HCEC 1CT (cell line): ENCODE measurements at regions not wholly inside any gene's neighbourhood (a gene's known extent, or its start where the extent isn't known, plus 50 kb on each side); places are given as distances from the start of the nearest gene placed in this dataset.
"Not testable (repeated sequence)": the region's sequence is repeated elsewhere in the genome, so short reads cannot be mapped to it uniquely, and the experiment has no call there.

Experiments used
- DNase-seq: peaks from one replicate; pipeline ENCODE4 v3.0.0-alpha.2; 2017

DNA sequence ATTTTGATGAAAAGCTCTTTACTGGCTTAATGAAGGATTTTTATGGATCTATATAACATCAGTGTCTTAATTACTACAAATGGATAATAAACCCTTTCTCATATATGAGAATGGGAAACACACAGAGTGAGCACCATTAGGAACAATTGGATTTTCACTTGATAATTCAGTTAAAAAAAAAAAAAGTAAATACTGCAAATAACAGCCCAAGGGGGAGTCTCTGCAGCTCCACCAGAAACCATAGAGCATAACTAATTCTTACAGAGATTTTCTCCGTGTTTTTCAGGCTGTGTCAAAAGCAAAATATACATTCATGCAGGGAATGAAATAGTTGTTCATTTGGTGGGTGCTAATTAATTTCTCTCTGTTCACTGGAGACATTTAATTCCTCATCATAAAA, 125.3 kb downstream of the EBLN2 start:
- DNase-seq: no peak

DNA sequence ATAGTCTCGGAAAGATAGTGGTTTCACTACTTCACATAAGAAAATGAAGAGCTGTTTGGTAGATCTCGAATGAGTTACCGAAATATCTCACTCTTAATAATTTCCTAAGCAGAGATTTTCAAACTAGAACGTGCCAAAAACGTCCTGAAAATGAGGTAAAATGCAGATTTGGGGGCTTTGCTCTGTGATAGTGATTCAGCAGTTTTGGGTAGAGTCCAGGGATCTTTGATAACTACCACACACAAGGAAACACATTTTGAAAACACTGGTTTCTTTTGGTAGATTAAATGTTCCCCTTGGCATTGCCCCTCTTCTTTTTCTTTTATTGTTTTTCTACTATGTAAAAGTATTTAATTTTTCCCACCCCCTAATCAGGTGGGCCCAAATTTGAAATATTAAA, 125.9 kb downstream of the EBLN2 start:
- DNase-seq: no peak

DNA sequence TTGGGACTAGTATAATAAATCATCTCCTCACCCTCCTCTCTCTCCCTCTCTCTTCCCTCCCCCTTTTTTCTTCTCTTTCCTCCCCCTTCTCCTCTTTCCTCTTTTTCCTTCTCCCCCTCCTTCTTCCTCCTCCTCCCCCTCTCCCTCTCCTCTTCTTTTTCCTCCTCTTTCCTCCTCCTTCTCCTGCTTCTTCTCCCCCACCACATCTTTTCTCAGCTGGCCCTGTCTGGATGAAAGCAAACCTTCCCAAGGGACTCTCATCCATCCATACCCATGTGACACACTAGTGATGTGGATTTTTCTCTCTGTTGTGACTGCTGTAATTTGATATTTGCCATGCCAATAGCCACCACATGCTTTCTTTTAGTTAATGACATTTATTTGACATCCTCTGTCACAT, 127.2 kb downstream of the EBLN2 start:
- DNase-seq: no peak

DNA sequence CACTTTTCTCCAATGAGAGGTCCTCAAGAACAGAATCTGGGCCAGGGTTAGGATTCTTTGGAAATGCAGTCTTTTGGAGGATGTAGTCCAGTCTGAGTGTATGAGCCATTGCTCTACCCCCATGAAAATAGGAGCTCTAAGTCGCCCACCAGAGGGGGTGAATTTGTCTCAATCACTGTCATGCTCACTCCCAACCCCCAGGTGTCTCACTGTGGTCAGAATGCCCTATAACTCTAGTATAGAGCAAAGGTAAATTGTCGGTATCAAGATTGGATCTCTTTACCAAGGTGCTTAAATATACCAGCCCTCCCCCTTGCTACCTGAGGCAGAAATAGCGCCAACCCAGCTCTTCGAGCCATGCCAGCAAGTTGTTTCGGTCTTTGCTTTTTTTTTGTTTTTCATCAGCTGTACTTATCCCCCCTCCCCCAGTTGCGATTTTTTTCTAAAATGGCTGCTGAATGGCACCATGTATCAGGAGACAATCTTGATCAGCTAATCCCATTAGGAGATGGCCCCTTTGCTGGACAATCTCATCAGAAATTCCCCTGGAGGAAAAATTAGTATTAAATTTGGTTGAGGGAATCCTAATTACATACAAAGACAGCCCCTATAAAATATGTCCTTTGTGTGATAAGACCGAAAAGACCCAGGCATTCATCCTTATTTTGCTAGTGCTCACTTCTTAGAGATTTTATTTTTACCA, 130.7 kb downstream of the EBLN2 start:
- DNase-seq: no peak

DNA sequence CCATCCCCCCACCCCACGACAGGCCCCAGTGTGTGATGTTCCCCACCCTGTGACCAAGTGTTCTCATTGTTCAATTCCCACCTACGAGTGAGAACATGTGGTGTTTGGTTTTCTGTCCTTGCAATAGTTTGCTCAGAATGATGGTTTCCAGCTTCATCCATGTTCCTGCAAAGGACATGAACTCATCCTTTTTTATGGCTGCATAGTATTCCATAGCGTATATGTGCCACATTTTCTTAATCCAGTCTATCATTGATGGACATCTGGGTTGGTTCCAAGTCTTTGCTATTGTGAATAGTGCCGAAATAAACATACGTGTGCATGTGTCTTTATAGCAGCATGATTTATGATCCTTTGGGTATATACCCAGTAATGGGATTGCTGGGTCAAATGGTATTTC, 132.5 kb downstream of the EBLN2 start:
- not testable (repeated sequence) for DNase-seq

DNA sequence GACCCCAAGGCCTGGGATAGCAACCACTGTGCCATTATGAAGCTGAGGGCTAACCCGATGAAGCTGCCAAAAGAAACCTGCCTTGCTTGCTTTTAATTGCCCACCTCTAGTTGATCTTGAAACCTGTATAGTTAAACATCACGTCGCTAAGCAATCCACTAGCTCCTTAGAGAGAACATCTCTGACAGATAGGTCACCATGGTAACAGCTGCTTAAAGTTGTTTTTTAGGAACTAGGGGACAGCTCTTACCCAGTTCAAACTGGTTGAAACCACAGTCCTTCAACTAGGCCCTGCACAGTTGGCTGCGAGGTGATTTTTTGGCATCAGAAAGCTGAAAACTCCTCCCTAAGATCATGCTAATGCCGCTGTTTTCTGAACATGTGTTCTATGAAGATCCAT, 135.7 kb downstream of the EBLN2 start:
- DNase-seq: no peak

DNA sequence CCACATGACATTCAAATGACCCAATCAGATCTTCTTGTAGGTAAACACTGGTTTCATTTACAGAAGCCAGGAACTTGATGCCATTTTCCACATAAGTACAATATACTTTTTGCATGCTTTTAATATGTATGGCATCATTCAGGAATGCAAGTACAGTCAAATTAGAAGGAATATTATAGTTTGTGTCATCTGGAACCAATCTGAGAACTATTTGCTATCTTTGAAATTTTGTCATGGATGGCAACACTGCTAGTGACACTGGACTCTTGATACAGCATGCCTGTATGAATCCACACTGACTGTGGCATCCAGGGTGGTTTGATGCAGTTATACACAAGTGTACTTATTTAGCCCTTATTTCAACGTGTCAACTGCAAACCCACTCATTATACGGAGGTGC, 141.6 kb downstream of the EBLN2 start:
- no peak for DNase-seq

DNA sequence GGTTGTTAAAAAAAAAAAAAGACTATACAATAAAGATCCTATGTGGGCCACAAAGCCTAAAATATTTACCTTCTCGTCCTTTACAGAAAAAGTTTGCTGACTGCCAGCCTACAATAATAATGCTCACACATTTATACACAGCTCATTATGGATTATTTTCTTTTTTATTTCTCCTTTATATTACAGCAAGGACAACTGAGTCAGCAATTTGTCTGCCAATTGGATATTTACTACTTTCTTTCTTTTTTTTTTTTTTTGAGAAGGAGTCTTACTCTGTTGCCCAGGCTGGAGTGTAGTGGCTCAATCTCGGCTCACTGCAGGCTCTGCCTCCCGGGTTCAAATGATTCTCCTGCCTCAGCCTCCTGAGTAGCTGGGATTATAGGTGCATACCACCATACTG, 142.2 kb downstream of the EBLN2 start:
- DNase-seq: no peak

DNA sequence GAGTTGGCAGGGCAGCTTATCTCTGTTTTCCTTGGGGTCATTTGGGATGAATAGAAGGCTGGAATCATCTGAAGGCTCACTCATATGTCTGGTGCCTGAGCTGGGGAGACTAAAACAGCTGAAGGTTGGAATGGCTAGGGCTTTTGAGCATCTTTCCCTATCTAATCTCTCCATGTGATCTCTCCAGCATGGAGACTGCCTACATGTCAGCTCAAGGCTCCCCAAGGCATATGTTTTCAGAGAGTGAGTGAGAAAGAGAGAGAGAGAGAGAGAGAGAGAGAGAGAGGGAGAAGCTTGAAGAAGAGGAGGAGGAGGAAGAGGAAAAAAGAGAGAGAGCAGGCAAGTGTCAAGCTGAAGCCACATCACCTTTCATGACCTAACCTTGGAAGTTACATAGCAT, 143.4 kb downstream of the EBLN2 start:
- DNase-seq: no peak

DNA sequence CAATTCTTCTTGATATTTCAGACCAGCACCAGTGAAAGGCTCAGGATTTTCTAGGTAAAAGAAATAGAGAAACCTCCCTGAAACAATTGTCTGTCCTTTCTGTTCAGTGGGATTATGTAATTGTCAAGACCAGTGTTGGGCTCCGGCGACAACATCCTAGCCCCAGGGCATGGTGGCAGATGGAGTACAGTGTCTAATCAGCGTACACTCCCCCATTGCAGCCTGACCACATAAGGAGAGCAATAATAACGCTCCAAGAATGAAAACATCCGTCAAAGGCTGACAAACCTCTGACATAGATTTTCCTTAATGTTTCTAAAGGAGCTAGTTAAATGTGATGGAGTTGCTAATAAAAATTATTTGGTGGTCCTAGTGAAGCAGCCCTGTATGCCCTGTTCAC, 144.6 kb downstream of the EBLN2 start:
- no peak for DNase-seq

DNA sequence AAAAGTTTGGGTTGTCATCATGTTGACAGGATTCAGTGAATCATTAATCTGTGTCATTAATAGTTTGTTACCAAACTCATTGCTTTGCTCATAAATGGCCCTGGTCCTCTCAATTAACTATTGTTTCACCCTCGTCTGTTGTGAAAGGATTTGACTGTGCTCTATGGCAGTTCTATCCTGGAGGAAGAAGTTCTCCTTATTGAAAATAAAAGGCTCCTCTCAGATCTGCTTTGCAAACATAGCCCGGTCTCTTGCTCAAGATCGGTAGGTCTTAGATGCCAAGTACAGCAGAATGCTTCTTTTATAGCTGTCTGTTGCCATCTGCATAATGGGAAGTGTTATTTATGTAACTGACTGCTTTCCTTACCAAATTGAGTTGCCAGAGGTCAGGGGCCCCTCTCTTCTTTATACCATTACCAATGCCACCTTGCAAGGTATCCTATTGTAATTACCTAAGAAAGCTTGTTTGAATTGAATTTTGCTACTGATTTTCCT, 146.5 kb downstream of the EBLN2 start:
- DNase-seq: no peak

DNA sequence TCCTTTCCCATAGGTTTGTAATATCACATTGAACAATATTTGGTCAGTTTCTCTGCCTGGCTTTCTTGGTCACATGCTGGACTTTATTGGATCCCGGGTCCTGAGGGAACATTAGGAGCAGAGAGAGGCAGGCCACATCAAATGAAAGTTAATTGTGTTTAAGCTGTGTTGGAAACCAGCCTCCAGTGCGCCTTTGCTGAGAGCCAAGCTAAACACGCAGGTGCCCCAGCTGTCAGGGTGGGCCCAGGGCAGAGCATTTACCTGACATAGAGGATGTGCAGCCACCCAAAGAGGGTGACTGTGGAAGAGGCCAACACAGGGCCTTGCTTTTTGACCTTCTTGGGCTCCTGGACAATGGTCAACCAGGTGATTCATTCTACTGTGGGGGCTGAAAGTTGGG, 149.3 kb downstream of the EBLN2 start:
- DNase-seq: no peak

DNA sequence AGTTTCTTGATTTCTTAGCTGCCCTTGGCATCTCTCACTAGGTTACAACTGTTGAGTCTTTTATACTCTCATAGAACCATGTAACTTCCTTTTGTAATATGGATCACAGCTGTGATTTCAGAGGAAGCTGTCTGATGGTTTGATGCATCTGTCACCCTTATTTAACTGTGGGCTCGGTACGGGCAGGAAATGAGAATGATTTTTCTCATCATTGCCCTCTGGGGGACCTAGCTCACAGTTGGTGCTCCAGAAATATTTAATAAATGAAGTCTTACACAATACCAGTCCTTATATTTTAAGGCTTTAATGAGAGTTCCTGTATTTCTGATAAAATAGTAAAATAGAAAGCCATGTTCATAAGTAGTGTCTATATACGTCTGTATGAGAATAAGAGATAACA, 151.2 kb downstream of the EBLN2 start:
- no peak for DNase-seq

DNA sequence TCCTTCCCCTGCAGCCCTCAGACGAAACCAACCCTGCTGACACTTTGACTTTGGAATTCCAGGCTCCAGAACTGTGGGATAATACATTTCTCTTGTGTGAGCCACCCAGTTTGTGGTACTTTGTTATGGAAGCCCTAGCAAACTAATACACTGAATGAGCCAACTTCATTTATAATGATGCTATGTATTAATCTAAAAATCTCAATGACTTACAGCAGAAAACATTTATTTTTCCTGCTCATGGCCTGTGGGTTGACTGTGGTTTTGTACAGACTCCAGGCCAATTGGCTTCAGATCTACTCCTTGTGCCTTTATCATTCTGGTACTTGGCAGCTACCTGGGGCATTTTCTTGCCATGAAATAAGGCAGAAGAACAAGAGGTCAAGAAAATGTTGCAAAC, 152.4 kb downstream of the EBLN2 start:
- DNase-seq: no peak

DNA sequence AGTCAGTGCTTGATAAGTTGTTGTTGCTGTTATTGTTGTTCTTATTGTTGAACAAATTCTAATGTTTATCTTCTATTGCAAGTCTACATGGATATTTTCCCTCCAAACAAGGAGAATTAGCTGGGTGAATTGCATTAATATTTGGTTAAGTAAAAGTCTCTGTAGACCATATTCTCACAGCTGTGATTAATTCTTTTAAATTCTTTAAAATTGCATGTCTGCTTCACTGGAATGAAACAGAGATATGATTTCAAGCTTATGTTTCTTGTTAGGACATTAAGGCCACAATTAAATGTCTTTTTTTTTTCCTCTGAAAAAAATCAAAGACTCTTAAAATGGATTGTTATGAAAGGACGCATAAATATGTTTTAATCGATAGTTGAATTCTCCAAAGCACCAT, 153.4 kb downstream of the EBLN2 start:
- DNase-seq: no peak

DNA sequence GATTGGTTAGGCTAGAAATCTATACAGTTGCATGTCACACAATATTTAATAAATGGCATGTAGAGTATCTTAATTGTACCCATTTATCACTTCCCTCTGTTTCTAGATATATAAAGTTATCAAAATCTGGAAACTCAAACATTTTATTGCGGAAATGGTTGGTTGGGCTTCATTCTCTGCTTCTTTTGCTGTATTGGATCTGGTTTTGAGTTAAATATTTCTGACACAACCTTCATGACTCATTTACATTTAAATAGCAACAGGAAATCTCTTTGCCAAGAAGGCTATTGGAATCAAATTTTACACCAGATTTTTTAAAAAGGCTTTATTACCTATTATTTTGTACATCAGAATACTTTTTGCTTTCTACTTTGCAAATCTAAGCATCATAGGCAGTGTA, 153.8 kb downstream of the EBLN2 start:
- DNase-seq: no peak

DNA sequence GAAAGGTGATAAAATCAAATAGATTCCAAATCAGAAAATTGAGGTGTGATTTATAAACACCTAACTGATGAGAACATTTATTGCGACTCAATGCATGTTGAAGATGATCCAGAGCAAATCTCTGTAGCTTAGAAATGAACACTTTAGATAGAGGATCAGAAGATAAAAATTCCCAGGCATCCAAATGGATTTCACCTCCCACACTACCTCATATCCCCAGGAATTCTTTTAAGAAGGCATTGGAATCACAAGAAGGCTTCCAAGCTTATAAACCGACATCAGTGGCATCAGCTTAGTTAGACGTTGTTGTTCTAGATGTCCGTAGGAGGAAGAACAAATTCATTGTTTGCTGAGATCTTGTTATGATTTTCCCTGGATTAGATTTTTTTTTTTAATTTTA, 154.4 kb downstream of the EBLN2 start:
- DNase-seq: no peak

DNA sequence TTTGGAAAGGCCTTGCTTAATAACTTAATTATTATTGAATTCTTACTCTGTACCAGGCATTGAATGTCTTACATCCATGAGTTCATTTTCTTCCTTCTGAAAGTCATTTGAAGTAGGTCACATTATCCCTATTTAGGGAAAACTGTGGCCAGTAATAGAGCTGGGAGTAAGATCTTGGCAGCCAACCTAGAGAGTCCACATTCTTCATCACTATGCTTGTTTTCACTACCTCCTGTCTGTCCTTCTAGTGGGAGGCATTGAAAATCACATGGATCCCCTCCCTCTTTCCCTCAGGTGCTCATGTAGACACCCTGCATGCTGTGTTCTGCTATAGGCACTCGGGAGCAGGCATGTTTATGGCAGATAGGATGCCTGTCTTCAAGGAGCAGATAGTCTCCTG, 154.9 kb downstream of the EBLN2 start:
- no peak for DNase-seq

DNA sequence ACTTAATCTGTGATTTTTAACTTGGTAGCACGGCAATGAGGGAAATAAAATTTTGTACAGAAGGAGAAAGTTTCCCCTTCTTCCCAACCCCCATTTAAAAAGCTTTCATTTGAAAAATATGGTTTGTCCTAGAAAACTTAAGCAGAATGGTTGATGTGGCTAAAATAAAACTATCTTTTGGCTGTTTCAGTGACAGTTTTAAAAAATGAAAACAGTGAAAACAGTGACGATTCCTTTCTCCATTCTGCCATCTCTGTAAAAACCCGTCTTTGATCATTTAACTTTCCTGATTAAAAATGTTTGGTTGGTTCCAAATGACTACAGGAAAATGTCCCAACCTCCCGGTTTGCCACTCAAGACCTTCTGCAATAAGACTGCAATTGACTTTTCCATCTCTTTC, 160.7 kb downstream of the EBLN2 start:
- no peak for DNase-seq

DNA sequence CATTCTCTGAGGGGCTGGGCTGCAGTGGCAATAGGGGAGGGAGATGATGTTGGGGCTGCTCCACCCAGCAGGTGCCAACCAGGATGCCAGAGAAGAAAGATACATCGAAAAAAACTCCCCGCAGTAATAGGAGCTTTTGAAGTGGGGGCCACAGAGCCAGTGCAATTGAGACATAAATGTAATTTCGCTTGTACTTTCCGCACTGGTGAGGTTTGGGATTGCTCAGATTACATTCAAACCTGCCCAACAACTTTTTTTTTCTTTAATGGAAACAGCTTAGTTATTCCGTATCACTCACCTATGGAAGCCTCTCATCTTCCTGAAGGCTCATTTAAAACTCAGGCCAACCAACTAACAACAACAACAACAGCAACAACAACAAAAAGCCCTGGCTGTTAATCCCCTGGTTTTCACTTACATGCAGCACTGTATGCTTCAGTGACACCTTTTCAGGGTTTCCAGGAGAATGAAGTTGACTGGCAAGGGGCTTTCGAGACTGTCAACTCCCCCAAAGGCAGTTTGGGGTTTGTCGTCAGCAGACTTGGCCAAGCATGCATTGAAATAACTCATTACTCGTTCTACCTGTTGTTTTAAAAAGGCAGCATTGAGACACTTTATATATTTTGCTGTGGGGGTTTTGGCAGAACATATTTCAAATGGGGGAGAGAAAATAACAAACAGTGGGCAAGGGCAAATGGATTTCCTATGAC, 163.8 kb downstream of the EBLN2 start:
- DNase-seq: no peak

DNA sequence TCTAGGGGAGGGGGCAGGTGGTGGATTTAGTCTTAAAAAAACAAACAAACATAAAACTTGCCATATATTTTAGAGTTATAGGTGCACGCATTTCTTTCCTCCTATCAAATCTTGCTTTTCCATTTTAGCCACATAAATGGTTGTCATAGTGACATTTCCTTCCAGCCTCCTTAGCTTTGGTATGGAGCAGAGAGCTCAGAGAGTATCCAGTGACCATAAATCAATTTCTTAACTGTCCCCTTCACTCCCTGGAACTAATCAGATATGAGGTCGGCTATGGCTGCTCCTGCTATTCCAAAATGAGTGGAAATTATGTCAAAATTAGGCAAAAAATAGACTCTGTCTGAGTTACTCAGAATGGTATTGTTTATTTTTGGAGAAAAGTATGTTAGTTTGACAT, 164.5 kb downstream of the EBLN2 start:
- no peak for DNase-seq

DNA sequence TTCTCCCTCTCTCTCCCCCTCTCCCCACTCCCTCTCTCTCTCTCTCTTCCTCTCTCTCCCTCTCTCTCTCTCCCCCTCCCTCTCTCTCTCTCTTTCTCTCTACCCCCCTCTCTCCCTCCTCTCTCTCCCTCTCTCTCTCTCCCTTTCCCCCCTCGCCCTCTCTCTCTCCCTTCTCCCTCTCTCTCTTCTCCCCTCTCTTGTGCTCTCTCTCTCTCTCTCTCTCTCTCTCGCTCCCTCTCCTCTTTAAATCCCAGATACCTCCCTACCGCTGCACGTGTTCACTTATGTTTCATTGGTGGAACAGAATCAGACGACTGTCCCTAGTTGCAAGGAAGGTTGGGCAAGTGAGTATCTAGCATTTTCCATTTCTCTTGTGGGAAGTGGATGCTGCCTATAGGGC, 166.5 kb downstream of the EBLN2 start:
- no peak for DNase-seq

DNA sequence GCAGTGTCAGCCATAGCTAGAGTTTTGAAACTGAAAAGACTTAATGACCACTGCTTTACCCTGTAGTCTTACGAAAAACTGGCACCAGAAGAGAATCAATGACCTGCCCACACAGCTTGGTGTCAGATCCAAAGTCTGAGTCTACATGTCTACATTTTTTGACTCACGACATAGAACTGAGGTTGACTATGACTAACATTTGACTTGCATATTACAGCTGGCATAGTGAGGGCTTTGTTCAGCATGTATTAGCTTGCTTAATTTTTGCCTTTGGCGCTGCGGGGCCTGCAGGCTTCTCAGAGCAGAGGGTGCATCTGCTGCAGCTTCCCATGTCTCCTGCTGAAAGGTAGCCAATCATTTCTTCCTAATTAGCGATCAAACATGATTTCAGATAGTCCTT, 167.0 kb downstream of the EBLN2 start:
- no peak for DNase-seq

DNA sequence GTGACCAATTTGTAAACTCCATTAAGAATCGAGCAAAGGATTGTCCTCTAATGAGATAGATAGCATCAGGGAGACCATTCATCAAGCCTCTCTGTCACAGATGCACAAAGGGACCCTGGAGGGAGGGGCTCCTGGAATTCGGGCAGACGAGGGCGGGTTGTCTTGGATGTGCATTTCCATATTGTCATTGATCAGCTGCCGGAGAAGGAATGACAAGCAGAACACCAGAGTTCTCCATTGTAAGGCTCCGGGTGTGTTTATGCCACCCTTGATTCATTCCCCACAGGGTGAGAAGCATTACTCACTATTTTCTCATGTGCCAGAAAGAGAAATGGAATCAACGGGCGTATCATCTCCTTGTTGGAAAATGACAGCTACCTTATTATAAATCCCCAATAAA, 167.5 kb downstream of the EBLN2 start:
- no peak for DNase-seq
